GM19099 (cell line): ENCODE measurements at regions not wholly inside any gene's neighbourhood (a gene's known extent, or its start where the extent isn't known, plus 50 kb on each side); places are given as distances from the start of the nearest gene placed in this dataset.

Experiments used
- POLR2A ChIP-seq: IDR thresholded peaks from 3 replicates; pipeline ENCODE4 v1.6.1; 2011; ENCODE audit warnings: low read depth; ENCODE audit not compliant: insufficient read length; ENCODE audit errors: extremely low read depth

- TF ChIP-seq POLR2A = no peak
These were observed 66.2 kb downstream of the SC5D start for GRCh38 chr11:121358760-121359159.

- TF ChIP-seq POLR2A = no peak
These were observed 67.0 kb downstream of the SC5D start for GRCh38 chr11:121359591-121359990.

- no peak for TF ChIP-seq POLR2A
These were observed 72.7 kb downstream of the SC5D start for GRCh38 chr11:121365304-121365703.

DNA sequence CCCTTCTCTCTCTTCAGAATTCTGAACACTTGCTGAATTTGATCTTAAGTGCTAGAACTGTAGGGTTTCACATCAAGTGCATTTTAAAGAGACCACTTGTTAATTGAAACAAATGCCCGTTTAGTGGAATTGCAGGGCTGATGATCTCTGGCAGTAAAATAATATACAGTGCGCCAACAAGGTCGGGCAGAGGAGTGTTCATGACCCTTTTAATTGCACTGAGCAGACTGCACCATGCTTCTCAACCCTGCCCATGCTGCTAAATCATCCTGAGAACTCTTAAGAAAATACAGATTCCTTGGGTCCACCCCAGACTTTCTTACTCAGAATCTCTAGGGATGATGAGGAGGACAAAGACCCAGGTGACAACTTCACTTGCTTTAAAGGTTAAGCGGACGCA is 73.5 kb downstream of the SC5D start:
- TF ChIP-seq POLR2A = no peak

DNA sequence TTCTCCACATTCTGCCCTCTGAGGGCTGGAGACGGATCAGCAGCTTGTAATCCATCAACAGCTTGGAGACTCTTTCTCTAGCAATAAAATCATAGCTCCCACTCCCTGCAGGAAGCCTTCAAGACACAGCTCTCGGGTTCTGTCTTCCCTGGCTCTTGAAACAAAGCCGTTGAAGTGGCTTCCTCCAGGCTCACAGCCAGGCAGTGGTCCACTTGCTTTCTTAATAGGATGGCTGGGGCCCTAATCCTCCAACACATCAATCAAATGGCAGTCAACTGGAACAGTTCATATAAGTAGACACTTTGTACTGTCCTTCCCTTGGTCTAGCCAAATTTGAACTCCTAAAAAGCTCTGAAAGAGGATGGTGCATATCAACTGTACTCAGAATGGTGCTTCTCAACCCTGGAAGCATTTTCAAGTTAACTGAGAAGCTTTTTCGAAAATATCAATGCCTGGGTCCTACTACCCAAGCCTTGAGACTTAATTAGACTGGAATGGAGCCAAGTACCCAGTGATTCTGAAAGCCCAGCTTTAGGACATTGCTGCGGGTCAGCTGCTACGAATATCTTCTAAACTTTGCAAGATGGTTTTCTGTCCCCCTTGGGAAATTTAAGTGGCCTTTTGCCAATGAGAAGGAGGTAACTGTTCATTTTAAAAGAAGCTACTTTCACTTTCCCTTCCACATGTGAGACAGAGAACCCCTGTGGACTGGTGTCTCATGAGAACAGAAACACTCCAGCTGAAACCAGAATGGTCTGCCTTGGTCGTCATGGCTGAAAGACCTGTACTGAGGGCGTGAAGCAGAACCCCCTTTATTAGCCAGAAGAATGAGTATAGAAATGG is 74.7 kb downstream of the SC5D start:
- peak; percentile 27 for TF ChIP-seq POLR2A

GRCh38 chr11:121367844-121368225 is 75.3 kb downstream of the SC5D start:
- TF ChIP-seq POLR2A = no peak

DNA sequence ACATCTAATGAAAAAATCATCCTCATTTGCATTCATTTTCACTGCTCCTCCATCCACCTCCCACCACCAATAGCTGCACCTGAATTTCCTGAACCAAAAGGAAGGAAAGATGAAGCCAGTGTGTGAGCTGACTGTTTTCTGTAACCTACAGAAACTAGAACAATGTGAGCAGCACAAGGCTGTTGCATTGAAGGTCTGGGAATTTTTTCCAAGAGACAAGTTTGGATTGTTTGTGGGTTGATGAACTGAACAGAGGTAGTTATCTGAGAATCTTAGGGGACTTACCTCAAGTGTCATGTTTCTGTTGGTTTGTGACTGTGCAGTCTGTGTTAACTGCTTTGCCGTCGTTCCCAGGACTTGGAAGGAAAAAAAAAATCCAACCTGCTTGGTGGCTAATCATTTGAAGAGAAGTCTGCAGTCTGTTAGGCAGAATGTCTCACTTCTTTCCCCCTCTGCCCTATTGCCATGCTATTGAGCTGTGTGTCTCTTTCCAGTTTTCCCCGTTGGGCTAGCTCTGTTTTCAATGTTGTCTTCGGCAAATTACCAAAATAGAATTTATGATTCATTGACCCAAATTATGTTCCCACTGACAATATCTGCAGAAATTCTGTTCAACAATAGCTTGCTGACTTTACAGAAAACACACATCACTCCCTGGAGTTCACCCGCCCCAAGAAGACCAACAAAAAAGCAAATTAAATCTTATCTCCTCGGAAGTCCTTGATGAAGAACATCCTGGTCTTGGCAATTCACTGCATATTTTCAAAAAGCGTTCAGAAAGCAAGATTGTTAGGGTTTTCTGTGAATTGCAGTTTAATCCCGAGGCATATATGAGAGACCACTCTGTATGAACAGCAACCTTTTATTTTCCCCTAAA is 76.0 kb downstream of the SC5D start:
- peak; percentile 31 for TF ChIP-seq POLR2A

- TF ChIP-seq POLR2A = no peak
These were observed 76.8 kb downstream of the SC5D start for GRCh38 chr11:121369366-121369765.

DNA sequence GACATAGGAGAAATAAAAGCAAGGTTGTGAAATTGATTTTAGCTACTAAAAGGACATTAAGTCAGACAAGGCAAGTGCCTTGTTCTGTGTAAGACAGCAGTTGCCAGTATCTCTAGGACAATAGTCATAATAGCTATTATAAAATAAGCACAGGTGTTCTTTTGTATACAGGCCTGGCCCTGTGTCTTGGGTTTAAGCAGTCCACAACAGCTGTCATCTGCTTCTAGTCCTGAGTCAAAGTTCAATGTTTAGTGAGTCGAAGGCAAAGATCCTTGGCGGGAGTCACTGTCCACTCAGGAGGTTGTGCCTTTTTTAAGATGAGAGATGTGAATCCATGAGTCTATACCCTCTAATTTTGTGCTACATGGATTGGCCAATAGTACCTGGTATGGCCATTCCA is 79.5 kb downstream of the SC5D start:
- peak; percentile 12 for TF ChIP-seq POLR2A

DNA sequence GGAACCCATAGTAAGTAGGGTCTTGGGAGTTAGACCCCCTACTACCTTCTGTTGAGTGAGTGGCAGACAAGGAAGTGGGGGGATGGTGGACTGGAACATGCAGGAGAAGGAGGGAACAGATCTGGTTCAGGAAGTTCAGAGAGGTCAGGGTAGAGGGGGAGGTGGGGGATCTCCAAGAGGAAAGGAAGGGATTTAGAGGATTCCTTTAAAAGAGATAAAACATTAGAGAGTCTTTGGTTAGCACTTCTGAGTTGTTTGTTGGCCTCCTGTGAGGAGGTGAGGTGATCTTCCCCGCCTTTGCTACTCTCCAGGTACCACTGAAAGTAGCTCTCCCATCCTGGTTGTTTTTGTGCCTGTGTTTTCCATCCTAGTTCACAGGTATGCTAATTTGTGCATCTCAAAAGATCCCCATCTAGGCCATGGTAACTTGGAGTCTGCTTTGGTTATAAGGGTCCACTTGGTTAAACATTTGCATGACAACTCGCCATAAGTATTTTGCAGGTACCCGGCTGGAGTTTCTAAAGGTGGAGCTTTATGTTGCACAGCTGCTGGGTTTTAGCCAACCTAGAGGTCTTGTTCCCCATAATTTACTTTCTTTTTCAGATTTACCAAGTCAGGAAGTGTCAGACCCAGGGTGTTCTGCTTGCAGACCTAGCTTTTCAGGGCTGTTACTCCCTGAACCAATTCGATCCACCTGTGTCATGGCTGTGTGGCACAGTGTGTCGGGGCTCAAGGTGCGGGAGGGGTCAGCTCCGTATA is 79.3 kb upstream of the SORL1 start:
- TF ChIP-seq POLR2A = peak; percentile 42

GRCh38 chr11:121374286-121374985 is 77.7 kb upstream of the SORL1 start:
- no peak for TF ChIP-seq POLR2A

DNA sequence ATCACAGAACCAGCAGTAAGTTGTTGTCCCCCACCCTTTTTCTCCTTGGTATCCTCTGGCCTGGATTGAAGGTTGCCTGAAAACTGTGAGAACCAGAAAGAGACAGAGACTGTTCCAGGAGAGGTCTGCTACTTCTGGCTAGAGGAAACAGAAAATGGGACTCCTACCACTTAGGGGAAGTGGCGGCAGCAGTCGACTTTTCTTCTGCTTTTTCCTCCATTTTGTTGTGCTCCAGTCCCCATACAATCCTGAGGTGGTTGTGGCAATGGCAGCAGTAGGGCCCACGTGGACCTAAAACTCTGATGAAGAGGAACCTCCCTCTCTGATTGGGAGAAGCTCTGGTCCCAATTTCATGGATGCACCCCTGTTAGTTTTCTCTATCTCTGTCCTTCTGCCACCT is 76.0 kb upstream of the SORL1 start:
- no peak for TF ChIP-seq POLR2A

- no peak for TF ChIP-seq POLR2A
These were observed 68.4 kb upstream of the SORL1 start for GRCh38 chr11:121383716-121384115.

DNA sequence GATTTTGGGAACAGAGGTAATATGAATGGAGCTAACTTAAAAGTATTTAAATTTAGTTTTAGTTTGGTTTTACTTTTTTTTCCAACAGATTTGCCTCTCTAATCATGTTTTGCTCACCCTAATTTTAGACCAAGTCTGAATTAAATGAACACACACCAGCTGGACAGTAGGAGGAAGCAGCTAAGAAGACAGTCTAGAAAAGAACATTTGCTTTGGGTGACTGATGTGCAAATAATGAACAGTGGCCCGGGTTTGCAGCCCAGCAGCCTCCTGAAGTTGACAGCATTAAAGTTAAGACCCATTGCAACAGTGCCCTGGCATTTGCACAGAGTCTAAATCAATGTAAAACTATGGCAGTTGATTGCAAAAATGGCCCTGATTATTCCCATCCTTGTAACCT is 66.4 kb upstream of the SORL1 start:
- no peak for TF ChIP-seq POLR2A
